GM19463 (cell line): ENCODE measurements at regions not wholly inside any gene's neighbourhood (a gene's known extent, or its start where the extent isn't known, plus 50 kb on each side); places are given as distances from the start of the nearest gene placed in this dataset.
"Not testable (repeated sequence)": the region's sequence is repeated elsewhere in the genome, so short reads cannot be mapped to it uniquely, and the experiment has no call there.

Experiments
- ATAC-seq: cut with Tn5 transposase; IDR thresholded peaks from one replicate; pipeline ENCODE4 v1.9.1; 2021; ENCODE audit warnings: mild to moderate bottlenecking, moderate library complexity; ENCODE audit not compliant: unreplicated experiment

DNA sequence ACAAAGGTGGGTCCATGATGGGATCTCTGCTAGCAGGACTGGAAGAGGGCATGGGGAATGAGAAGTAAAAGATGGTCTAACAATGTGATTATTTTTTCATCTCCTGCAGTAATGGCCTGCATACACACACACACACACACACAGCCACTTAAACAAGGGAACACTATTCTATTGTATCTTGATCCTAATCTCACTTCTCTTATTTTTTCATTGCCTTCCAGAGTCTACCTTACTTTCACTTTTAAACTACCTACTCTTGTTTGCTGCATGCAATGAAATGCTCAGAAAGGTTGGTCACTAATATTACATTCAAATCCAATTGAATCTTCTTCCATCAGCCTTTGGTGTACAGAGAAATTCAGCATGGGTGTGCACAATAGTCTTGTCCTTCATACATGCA lies 853.8 kb downstream of the IGSF11 start:
- no peak for ATAC-seq

GRCh38 chr3:118181274-118181673 lies 853.4 kb downstream of the IGSF11 start:
- ATAC-seq = no peak

- no peak for ATAC-seq
Observed at GRCh38 chr3:118186051-118186450, 848.6 kb downstream of the IGSF11 start.

DNA sequence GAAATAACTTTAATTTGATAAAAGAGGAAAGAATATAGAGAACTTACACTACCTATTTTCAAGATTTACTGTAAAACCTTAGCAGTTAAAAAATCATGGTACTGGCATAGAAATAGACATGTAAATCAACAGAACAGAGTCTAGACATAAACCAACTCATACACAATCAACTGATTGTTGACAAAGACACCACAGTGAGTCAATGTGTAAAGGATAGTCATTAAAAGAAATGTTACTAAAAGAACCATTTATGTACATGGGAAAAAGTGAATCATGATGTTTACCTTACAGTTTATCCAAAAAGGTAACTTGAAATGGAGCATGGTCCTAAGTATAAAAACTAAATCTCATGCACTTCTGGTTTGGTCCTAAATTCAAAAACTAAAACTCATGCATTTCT lies 847.4 kb downstream of the IGSF11 start:
- ATAC-seq = no peak

DNA sequence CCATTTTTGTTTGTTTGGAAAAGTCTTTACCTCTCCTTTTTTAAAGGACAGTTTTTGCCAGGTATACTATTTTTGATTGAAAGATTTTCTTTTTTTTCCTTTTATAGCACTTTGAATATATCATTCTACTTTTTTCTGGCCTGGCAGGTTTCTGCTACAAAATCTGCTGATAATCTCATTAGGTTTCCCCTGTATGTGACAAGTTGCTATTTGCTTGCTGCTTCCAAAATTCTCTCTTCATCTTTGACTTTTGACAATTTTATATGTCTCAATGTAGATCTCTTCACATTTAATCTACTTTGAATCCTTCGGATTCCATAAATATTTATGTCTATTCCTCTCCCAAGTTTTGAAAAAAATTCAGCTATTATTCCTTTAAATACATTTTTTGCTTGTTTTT lies 838.5 kb downstream of the IGSF11 start:
- ATAC-seq = no peak

- ATAC-seq = no peak
Observed at GRCh38 chr3:118199044-118199443, 835.6 kb downstream of the IGSF11 start.

DNA sequence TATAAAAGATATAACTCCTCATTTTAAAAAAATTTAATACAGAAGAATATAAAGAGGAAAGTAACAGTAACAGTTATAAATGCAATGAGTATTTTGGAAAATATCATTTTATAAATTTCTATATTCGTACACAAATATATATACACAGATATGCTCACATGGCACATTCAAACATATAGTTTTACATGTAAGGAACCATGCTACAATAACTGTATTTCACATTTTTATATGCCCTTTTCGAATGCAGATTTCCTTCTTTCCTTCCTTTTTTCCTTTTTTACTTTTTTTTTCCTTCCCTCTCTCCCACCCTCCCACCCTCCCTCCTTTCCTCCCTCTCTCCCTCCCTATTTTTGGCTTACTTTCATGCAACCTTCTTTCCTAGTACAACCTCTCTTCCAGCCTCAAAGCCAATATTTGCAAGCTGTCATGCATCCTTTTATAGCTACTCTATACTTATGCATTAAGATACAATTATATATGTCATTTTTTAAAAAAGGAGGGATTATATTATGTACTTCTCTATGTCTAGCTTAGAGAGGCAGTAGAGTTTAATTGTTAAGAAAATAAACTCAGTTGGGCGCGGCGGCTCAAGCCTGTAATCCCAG lies 830.5 kb downstream of the IGSF11 start:
- no peak for ATAC-seq

- ATAC-seq = no peak
Observed at GRCh38 chr3:118207271-118207670, 827.4 kb downstream of the IGSF11 start.

DNA sequence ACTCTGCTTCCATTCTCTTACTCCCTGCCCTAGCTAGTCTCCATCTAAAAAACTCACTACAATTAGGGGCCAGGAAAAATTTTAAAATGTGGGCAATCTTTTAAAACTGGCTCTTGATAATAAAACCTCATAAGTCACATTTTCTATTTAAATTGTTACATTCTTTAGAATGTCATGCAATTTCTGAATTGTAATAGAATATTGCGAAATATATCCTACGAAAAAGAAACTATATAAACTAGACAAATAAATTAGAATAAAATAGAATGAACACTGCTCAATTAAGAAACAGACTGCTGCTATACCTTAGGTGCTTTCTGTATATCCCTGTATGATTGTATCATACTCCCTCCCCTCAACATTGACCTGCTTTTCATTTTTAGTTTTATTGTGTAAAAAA lies 826.0 kb downstream of the IGSF11 start:
- ATAC-seq = no peak

GRCh38 chr3:118213892-118214291 lies 820.8 kb downstream of the IGSF11 start:
- ATAC-seq = no peak

DNA sequence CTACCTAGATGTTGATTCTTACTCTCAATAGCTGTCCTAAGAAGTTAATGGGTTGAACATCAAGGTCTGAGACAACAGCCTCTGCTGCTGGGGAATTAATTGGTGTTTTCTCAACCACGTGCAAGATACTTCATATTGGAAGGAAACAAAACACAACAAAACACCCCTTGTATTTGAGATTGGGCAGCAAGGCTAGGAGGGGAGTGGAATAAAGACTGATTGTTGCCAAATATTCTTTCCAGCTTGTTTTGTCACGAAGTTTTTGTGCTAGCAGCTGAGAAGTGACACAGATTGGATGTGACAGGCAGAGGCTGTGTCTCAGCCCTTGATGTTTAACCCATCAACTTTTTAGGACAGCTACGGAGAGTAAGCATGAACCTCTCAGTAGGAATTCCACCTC lies 808.4 kb downstream of the IGSF11 start:
- ATAC-seq = no peak

DNA sequence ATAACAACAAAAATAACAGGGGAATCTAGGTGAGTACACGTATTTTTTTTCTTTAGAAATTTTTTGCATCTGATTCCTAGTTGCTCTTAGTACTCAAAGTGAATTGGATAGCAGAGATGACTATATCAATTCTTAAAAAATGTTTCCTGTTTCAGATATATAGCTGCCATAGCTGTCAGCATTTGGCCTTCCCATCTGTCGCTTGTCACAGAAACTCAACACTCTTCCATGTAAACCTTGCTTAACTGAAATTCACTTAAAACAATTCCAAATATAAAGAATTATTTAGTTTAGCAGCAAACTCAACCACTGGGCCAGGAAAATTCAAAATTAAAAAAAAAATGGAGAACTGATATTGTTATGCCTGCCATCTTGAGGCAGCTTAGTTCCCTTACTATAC lies 807.5 kb downstream of the IGSF11 start:
- ATAC-seq = no peak

DNA sequence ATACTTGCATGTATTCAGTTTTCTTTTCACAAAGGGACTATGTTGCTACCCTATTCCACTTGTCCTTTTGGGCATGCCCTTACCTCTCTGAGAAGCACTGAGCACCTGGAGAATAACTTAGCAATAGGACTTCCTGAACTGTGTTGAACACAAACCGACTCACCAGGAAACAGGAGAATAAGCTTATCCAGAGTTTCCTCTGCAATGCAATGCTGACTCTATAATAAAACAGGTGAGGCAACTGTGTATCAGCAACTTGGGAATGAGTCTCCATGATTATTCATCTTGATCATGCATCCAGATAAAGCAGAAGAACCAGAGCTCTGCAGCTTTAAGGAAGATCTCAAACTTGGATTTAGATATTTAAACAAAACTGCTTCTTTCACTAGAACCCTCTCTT lies 806.5 kb downstream of the IGSF11 start:
- no peak for ATAC-seq

DNA sequence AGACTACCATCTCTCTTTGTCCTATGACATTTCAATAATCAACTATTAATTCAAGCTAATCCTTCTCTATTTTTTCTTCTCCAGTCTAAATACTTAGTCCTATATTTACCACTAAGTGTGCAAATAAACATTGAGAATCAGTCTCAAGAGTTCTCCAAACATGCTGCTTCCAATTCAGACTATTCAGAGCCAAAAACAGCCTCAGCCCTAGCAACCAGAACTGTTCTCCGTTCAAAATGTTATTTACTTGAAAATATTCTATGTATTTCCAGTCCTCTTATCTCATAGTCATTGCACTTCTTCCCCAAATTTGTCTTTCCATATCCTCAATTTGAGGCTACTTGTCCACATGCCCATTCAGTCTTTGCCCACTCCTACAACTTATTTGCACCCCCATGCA lies 805.5 kb downstream of the IGSF11 start:
- no peak for ATAC-seq

GRCh38 chr3:118231578-118231977 lies 803.1 kb downstream of the IGSF11 start:
- ATAC-seq = no peak

DNA sequence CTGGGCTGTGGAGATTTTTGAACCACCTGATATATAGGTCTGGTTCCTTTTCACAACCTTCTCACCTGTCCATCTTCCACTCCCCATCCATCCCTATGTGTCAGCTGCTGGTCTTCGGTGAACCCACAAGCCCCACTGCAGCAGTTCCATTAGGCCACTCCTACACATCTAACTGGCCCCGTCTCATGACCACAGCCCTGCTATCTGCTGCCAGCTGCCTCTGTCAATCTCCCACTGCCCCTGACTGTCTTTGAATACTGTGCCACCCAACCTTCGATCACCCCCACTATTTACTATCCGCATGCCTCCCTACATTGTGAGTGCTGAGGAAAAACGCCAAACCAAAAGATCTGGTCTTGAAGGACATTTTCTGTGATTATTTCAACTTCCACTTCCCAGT lies 795.4 kb downstream of the IGSF11 start:
- ATAC-seq = no peak

DNA sequence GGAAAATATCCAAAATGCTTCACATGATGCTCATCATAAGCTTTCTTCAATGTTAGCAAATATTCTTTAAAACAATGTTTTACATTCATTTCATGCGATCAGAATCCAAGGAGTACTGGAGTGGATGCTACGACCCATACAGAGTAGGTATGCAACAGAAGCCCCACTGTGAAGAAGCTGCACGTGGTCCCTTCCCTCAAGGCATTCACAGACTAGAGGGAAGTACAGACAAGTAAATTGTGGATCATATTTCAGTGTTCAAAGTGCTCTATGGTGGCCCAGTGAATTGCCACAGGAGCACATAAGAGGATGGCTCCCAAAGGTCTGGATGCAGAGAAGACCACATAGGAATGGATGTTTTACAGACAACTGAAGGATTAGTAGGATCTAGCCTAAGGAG lies 789.9 kb downstream of the IGSF11 start:
- ATAC-seq = no peak

DNA sequence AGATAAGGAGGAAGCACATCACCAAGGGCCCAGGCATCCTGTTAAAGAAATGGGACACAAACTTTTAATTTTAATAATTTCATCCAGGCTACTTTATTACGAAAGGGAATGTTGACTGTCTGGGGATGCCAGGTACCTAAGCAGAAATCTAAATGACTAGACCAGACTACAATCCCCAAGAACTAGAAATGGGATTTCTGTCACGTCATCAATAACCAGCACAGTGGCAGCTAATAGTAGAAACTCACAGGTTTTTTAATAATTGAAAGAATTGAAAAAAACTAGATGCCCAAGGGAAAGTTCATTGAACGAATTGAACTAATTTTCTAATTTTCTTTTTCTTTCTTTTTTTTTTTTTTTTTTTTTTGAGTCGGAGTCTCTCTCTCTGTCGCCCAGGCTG lies 789.3 kb downstream of the IGSF11 start:
- no peak for ATAC-seq

GRCh38 chr3:118258850-118259249 lies 775.8 kb downstream of the IGSF11 start:
- not testable (repeated sequence) for ATAC-seq

GRCh38 chr3:118262800-118263402 lies 771.7 kb downstream of the IGSF11 start:
- ATAC-seq = no peak

- ATAC-seq = no peak
Observed at GRCh38 chr3:118267588-118267987, 767.1 kb downstream of the IGSF11 start.

DNA sequence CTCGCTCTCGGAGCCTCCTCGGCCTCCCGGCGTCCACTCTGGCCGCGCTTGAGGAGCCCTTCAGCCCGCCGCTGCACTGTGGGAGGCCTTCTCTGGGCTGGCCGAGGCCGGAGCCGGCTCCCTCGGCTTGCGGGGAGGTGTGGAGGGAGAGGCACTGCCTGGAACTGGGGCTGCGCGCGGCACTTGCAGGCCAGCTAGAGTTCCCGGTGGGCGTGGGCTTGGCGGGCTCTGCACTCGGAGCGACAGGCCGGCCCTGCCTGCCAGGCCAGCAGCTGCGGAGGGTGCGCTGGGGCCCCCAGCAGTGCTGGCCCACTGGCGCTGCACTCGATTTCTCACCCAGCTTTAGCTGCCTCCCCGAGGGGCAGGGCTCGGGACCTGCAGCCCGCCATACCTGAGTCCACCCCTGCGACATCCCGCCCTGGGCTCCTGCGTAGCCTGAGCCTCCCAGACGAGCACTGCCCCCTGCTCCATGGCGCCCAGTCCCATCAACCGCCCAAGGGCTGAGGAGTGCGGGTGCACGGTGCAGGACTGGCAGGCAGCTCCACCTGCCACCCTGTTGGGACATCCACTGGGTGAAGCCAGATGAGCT lies 765.0 kb downstream of the IGSF11 start:
- ATAC-seq = no peak

DNA sequence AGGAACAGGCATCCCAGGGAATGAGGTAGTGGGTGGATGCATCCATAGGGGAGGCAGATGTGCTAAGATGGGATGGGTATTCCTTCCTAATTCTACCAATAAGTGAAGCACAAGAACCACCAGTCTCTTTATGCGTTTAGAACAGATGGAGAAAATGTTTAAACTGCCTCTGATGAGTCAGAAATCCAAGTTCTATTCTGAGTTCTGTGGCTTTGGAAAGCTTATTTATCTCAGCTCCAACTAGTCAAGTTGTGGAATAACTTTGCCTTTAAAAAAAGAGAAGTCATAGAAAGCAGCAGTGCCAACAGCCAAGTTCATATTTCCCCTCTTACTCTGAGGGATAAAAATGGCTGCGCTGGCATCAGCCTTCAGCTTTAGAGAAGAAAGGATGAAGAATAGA lies 761.7 kb downstream of the IGSF11 start:
- ATAC-seq = no peak
